Occipital lobe (tissue), 1 donor: ENCODE measurements at regions not wholly inside any gene's neighbourhood (a gene's known extent, or its start where the extent isn't known, plus 50 kb on each side); places are given as distances from the start of the nearest gene placed in this dataset.

Source experiments
- DNase-seq: peaks from one replicate; lab custom pipeline; 2025; lab: John Stamatoyannopoulos, UW

DNA sequence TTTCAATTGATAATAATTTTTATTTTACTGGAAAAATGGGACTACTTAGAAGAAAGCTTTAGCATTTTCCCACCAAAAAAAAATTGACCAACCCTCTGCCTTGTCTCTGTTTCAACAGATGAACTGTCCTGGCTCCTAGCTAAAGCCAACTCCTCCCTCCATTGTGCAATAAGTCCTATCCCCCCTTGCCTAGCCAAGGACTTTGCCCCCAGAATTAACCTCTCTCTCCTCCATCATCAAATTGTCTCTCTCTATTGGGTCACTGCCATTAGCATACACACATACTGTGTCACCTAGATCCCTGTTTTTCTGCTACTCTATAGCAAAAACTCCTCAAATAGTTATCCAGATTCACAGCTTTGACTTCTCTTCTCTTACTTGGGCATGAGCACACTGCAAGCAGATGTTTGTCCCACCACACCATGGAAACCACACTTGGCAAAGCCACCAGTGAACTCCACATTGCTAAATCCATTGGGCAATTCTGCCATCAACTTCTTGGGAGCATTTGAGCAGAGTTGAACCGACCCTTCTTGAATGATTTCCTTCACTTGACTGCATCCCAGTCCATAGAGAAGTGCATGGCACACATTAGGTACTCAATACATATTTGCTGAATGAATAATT, 91.4 kb upstream of the NEBL start:
- DNase-seq: no peak

- DNase-seq: no peak
Measured at GRCh38 chr10:20986049-20986448, 88.9 kb upstream of the NEBL start.

DNA sequence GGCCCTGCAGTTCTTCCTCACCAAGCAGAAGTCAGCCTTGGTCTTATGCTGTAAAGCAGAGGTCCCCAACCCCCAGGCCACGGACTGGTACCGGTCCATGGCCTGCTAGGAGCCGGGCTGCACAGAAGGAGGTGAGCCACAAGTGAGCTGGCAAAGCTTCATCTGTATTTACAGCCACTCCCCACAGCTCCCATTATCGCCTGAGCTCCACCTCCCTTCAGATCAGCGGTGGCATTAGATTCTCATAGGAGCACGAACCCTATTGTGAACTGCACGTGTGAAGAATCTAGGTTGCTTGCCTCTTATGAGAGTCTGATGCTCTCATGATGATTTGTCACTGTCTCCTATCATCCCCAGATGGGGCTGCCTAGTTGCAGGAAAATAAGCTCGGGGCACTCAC, 87.6 kb upstream of the NEBL start:
- DNase-seq: no peak

DNA sequence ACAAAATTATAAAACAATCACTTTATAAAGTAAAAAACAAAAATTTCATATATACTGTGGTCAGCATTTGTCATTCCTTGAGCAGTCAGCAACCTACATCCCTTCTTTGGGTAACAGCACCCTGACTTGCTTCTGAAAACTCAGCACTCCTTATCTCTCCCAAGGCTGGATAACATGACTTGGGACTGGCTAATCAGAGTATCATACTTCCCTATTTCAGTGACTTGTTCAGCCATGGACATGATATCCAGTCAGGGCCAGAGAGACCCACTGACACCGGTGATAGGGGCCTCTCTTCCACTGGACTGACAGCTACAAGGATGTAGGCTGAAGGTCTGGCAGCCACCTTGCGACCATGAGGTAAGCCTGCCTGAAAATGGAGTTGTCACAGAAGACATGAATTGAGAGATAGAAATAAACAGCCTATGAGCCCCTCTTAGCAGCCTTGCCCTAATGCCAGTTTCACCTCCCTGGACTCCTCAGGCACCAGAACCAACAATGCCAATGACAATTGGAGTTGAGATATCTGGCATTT, 84.4 kb upstream of the NEBL start:
- DNase-seq: no peak

GRCh38 chr10:20978617-20979016, 81.5 kb upstream of the NEBL start:
- DNase-seq: no peak

GRCh38 chr10:20977300-20977699, 80.2 kb upstream of the NEBL start:
- DNase-seq: no peak

DNA sequence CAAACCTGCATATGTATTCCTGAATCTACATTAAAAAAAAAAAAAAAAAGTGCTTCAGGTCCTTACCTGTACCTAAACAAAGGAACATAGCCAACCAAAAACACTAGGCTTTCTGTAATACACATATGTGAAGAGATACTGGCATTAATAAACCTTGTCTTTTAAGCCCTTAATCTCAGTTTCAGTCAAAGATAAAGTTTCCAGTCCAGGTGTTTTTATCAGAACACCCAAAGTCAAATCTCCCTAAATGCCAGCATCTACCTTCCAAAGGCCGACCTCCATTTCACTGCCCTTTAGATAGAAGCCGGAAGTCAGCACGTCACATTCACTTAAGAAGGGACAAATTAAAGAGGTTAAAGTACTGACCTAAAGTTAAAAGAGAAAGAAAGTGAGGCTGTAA, 79.8 kb upstream of the NEBL start:
- DNase-seq: no peak

GRCh38 chr10:20976390-20976789, 79.3 kb upstream of the NEBL start:
- DNase-seq: no peak

- DNase-seq: no peak
Measured at GRCh38 chr10:20975236-20975635, 78.1 kb upstream of the NEBL start.

- no peak for DNase-seq
Measured at GRCh38 chr10:20972925-20973324, 75.8 kb upstream of the NEBL start.

DNA sequence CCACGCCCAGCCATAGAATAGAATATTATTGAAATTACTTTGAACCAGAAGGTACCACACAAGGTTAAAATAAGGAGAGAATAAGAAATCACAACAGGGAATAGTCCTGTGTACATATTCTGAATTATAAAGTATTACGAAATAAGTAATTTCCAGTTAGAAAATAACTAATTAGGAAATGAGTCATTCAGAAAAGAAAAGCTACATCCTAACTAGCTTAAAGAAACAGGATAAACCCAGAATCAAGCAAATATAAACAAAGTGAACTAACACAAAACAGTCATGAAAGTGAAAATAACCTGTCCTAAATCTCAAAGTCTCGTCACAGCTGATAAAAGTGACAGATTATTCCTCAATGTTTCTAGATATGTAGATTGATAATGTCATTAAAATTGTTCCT, 74.8 kb upstream of the NEBL start:
- no peak for DNase-seq

DNA sequence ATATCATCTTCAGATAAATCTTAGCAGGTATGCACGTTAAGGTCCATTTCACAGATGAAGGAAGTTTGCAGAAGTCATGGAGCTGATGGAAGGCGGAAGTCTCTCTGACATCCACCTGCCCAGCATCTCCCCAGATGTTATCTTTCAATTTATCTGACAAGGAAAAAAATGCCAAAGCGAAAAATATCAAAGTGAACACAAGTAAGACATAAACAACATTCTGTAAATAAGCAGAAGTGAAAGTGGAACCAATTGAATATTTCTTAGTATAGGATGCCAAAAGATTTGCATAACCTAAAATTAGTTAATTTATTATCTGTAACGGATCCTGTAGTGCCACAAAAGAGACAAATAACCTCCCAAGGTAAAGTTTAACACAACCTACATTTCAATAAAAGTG, 73.6 kb upstream of the NEBL start:
- no peak for DNase-seq

DNA sequence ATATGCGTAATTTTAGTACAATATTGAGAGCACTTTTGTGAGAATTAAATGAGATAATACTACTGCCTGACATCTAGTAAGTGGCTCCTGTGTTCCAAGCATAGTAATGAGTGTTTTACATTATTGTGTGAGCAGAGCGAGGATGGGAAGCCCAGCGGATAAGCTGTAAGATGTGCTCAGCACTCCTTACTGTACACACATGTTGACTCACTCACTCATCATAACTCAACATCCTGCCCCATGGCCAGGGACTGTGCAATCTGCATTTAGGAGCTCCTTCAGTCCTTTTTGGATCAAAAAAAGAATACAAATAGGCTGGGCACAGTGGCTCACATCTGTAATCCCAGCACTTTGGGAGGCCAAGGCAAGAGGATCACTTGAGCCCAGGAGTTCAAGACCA, 72.9 kb upstream of the NEBL start:
- DNase-seq: no peak

DNA sequence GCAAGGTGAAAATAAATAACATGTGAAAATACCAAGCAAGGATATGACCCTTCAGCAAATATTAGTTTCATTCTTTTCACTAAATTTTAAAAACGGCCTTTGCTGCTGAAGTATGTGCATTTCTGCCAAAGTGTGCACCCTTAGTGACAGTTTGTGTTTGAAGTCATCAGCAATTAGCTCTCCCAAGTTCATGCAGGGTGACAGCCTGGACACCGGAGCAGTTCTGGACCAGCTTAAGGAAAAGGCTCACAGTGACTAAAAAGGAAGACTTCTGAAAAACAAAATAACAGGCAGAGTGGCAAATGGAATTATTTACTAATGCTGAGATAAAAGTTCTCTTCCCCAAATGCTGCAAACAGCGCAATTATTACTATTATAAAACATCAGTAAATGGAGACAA, 69.3 kb upstream of the NEBL start:
- no peak for DNase-seq

DNA sequence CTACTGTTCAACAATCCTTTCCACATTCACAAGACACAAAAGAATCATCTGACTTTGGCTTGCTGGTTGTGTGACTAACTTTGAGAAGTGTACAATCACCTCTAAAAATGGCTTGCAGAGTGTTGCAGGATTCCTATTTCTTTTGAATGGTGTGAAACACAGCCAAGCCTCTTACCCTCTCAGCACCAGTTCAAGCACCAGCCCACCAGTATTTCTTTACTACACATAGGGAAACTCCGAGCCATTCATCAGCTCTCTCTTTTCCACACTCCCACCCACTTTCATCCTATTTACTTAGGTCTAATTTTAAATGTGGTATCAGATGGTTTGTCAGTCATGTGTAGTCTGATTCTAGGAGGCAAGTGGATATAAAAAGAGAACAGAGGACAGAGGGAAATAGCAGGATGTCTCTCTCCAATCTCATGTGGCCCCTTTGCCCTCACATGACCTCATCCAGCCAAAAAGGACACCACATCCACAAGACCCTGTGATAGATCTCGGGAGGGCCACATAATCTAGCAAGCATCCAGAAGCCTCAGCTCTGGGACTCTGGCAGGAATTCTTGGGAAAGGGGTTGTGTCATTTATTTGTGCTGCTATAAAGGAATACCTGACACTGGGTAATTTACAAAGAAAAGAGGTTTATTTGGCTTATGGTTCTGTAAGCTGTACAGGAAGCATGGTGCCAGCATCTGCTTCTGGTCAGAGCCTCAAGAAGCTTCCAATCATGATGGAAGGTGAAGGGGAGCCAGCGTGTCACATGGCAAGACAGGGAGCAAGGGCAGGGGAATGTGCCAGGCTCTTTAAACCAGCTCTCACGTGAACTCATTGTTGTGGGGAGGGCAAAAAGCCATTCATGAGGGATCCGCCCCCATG, 66.8 kb upstream of the NEBL start:
- no peak for DNase-seq

- no peak for DNase-seq
Measured at GRCh38 chr10:20963056-20963455, 65.9 kb upstream of the NEBL start.

- DNase-seq: no peak
Measured at GRCh38 chr10:20962165-20962564, 65.1 kb upstream of the NEBL start.

GRCh38 chr10:20959242-20959641, 62.1 kb upstream of the NEBL start:
- no peak for DNase-seq

- no peak for DNase-seq
Measured at GRCh38 chr10:20958764-20959163, 61.7 kb upstream of the NEBL start.

DNA sequence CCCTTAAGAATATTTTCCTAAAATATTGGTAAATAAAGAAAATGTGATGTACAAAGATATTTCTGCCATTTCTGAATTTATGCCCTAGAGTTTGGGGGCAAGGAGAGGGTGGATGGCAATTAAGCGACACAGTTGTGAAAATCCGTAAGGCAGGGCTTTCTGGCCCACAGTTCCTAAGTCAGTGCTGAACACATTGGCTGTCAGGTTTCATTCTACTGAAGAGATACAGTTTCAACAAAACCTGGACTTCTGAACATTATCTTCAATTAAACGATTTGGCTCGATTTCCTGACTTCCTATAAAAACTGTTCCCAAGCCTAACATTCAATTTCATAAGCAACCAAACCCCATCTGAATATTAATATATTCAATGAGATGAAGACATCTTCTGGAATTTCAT, 61.1 kb upstream of the NEBL start:
- DNase-seq: no peak

- DNase-seq: no peak
Measured at GRCh38 chr10:20957744-20958143, 60.6 kb upstream of the NEBL start.

DNA sequence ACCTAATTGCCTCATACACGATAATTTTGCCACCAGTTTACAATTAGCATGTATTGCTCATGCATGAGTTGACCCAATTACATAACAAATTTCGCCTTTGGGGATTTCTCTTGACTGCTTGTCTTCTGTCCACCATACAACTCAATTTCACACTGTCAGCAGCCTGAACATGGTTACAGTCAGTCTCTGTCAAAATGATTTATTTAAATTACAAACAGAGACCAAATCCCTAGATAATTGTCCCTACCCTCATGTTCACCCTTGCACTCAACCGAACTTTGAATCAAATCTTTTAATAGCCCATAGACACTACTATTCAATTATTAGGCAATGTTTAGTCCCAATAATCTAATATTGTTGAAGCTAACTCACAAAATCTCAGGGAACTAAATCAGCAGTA, 59.7 kb upstream of the NEBL start:
- DNase-seq: no peak

GRCh38 chr10:20955355-20955893, 58.3 kb upstream of the NEBL start:
- DNase-seq: no peak
